Peyer's patch (tissue), 4 donors: ENCODE measurements at regions not wholly inside any gene's neighbourhood (a gene's known extent, or its start where the extent isn't known, plus 50 kb on each side); places are given as distances from the start of the nearest gene placed in this dataset.

ENCODE experiments used
- DNase-seq, 3 donors: peaks; one replicate each; pipeline ENCODE4 v3.0.0-alpha.2; 2017 to 2019
- H3K27ac ChIP-seq, 4 donors: fragments of 200-600 bp; sonication (generic); one replicate each; pipeline ENCODE4 v1.5.1; 2016 to 2019
- H3K27me3 ChIP-seq, 2 donors: fragments of 200-600 bp; sonication (generic); one replicate each; pipeline ENCODE4 v1.5.1; 2019
- H3K36me3 ChIP-seq, 3 donors: fragments of 200-600 bp; sonication (generic); one replicate each; pipeline ENCODE4 v1.5.1; 2016 to 2019
- H3K4me1 ChIP-seq, 4 donors: fragments of 200-600 bp; sonication (generic); one replicate each; pipeline ENCODE4 v1.5.1; 2016 to 2019
- H3K4me3 ChIP-seq, 4 donors: fragments of 200-600 bp; sonication (generic); 1 replicate in 3 of 4; 2 replicates in 1 of 4; pipeline ENCODE4 v1.5.1; 2016 to 2019; ENCODE audit warnings: mild to moderate bottlenecking in 1 of 4
- H3K9me3 ChIP-seq, 4 donors: fragments of 200-600 bp; sonication (generic); one replicate each; pipeline ENCODE4 v1.5.1; 2016 to 2019; ENCODE audit warnings: mild to moderate bottlenecking in 1 of 4
- POLR2A ChIP-seq, 2 donors: fragments of 450-650 bp; IDR thresholded peaks; one replicate each; pipeline ENCODE4 v1.5.1; 2017; ENCODE audit warnings: antibody characterized with exemption in 2 of 2, mild to moderate bottlenecking in 2 of 2, moderate library complexity in 2 of 2
- TF ChIP-seq, protein P1 (sequence below), 6 experiments: fragments of 450-650 bp in 4 of 6; fragments of 200-600 bp in 2 of 6; sonication (generic) in 1 of 6; IDR thresholded peaks; one replicate each; pipeline ENCODE4 v1.5.1; 2017 to 2019; ENCODE audit warnings: antibody characterized with exemption in 6 of 6, mild to moderate bottlenecking in 3 of 6, moderate library complexity in 1 of 6

DNA sequence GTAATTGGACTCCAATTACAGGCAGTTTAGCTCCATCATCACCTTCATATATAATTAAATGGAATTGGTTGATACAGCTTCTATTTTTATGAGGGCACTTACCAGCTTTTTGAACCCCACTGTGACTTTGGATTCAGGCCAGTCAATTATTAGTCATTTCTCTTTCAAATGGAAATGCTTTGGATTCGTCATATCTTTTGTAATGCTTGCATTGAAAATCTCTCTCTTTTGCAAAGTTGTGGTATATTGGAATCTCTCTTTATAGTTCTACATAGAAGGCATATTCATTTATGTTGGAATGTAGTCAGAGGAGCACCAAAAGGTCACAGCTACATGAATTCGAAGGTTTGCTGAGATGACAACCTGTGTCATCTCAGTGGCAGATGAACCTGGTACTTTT is 1074.3 kb upstream of the SLC10A2 start:
- H3K27ac ChIP-seq, result no peak overlapping the region
- H3K4me3 ChIP-seq, result no peak overlapping the region
- no peak for DNase-seq
- no peak for TF ChIP-seq POLR2A (IDR thresholded peaks at IDR 0.05)
- TF ChIP-seq, protein P1, sequence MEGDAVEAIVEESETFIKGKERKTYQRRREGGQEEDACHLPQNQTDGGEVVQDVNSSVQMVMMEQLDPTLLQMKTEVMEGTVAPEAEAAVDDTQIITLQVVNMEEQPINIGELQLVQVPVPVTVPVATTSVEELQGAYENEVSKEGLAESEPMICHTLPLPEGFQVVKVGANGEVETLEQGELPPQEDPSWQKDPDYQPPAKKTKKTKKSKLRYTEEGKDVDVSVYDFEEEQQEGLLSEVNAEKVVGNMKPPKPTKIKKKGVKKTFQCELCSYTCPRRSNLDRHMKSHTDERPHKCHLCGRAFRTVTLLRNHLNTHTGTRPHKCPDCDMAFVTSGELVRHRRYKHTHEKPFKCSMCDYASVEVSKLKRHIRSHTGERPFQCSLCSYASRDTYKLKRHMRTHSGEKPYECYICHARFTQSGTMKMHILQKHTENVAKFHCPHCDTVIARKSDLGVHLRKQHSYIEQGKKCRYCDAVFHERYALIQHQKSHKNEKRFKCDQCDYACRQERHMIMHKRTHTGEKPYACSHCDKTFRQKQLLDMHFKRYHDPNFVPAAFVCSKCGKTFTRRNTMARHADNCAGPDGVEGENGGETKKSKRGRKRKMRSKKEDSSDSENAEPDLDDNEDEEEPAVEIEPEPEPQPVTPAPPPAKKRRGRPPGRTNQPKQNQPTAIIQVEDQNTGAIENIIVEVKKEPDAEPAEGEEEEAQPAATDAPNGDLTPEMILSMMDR (IDR thresholded peaks at IDR 0.05), result no peak
- H3K9me3 ChIP-seq, result no peaks in the 10 kb centered on the region
- H3K36me3 ChIP-seq, result no peaks in the 10 kb centered on the region
- no peaks in the 10 kb centered on the region for H3K4me1 ChIP-seq
- no peaks in the 10 kb centered on the region for H3K27me3 ChIP-seq

DNA sequence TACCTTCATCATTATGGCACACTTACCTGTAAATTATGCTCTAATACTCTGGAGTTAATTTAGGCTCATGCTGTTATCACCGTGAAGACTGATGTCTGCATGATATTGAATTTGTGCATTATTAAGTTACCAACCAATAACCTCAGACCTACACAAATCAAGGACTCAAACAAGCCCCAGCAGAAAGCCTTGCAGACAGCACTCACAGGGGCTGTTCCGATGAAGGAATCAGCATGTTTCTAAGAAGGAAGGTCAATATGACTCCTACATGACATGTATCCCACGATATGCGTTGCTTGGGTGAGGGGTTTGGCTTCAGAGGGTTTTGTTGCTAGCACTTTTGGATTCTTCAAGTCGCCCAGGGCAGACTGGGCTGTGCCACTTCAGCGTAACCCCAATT is 1071.2 kb upstream of the SLC10A2 start:
- H3K36me3 ChIP-seq, result no peaks in the 10 kb centered on the region
- H3K27me3 ChIP-seq, result no peaks in the 10 kb centered on the region
- H3K9me3 ChIP-seq, result no peaks in the 10 kb centered on the region
- TF ChIP-seq, protein P1 (IDR thresholded peaks at IDR 0.05), result no peak
- no peak for DNase-seq
- H3K4me1 ChIP-seq, result no peaks in the 10 kb centered on the region
- H3K4me3 ChIP-seq, result no peak overlapping the region
- no peak overlapping the region for H3K27ac ChIP-seq

GRCh38 chr13:104132849-104133248 is 1066.6 kb upstream of the SLC10A2 start:
- no peaks in the 10 kb centered on the region for H3K4me1 ChIP-seq
- H3K36me3 ChIP-seq, result no peaks in the 10 kb centered on the region
- TF ChIP-seq POLR2A (IDR thresholded peaks at IDR 0.05), result no peak
- no peaks in the 10 kb centered on the region for H3K27me3 ChIP-seq
- no peak for DNase-seq
- no peak overlapping the region for H3K4me3 ChIP-seq
- H3K27ac ChIP-seq, result no peak overlapping the region
- no peaks in the 10 kb centered on the region for H3K9me3 ChIP-seq

GRCh38 chr13:104114101-104114500 is 1047.9 kb upstream of the SLC10A2 start:
- Histone ChIP-seq H3K4me3 (no peak overlapping the region), H3K27ac (no peak overlapping the region), H3K36me3 (no peaks in the 10 kb centered on the region), H3K27me3 (no peaks in the 10 kb centered on the region), H3K9me3 (no peaks in the 10 kb centered on the region), H3K4me1 (no peaks in the 10 kb centered on the region)
- DNase-seq, result no peak
- TF ChIP-seq, protein P1 (IDR thresholded peaks at IDR 0.05), result no peak
- TF ChIP-seq POLR2A (IDR thresholded peaks at IDR 0.05), result no peak

- DNase-seq, result no peak
- Histone ChIP-seq H3K27me3 (no peaks in the 10 kb centered on the region), H3K4me1 (no peaks in the 10 kb centered on the region), H3K27ac (no peak overlapping the region), H3K4me3 (no peak overlapping the region), H3K36me3 (no peaks in the 10 kb centered on the region), H3K9me3 (no peaks in the 10 kb centered on the region)
- TF ChIP-seq POLR2A (IDR thresholded peaks at IDR 0.05), result no peak
- TF ChIP-seq, protein P1 (IDR thresholded peaks at IDR 0.05), result no peak
Measured at GRCh38 chr13:104111031-104111430, 1044.8 kb upstream of the SLC10A2 start.

- H3K27ac ChIP-seq, result no peak overlapping the region
- H3K9me3 ChIP-seq, result no peaks in the 10 kb centered on the region
- H3K4me1 ChIP-seq, result no peaks in the 10 kb centered on the region
- H3K27me3 ChIP-seq, result no peaks in the 10 kb centered on the region
- DNase-seq, result no peak
- no peaks in the 10 kb centered on the region for H3K36me3 ChIP-seq
- TF ChIP-seq, protein P1 (IDR thresholded peaks at IDR 0.05), result no peak
- TF ChIP-seq POLR2A (IDR thresholded peaks at IDR 0.05), result no peak
- no peak overlapping the region for H3K4me3 ChIP-seq
Measured at GRCh38 chr13:104106705-104107393, 1040.6 kb upstream of the SLC10A2 start.
